Fibroblast of lung (primary cell): ENCODE measurements at regions not wholly inside any gene's neighbourhood (a gene's known extent, or its start where the extent isn't known, plus 50 kb on each side); places are given as distances from the start of the nearest gene placed in this dataset.

Experiments used
- DNase-seq, 2 donors: peaks; one replicate each; pipeline versions ENCODE4 v3.0.0 to v3.0.0-alpha.2; 2010; ENCODE audit warnings: low read depth in 2 of 2
- H2AFZ ChIP-seq: 2 replicates; pipeline ENCODE4 v1.5.1; 2012; ENCODE audit warnings: low read length, control low read depth, inconsistent platforms
- H3K27ac ChIP-seq: 2 replicates; pipeline ENCODE4 v1.5.1; 2011; ENCODE audit warnings: low read length, control low read depth; ENCODE audit not compliant: insufficient read depth
- H3K27me3 ChIP-seq: 2 replicates; pipeline ENCODE4 v1.5.1; 2011; ENCODE audit warnings: mild to moderate bottlenecking, low read length; ENCODE audit not compliant: control insufficient read depth, insufficient read depth
- H3K36me3 ChIP-seq: 2 replicates; pipeline ENCODE4 v1.5.1; 2011; ENCODE audit warnings: low read length; ENCODE audit not compliant: control insufficient read depth, insufficient read depth
- H3K4me1 ChIP-seq: 2 replicates; pipeline ENCODE4 v1.5.1; 2011; ENCODE audit warnings: low read length; ENCODE audit not compliant: control insufficient read depth, insufficient read depth; ENCODE audit errors: extremely low read depth
- H3K4me2 ChIP-seq: 2 replicates; pipeline ENCODE4 v1.5.1; 2011; ENCODE audit warnings: low read length, control low read depth; ENCODE audit not compliant: insufficient read depth; ENCODE audit errors: extremely low read depth
- H3K4me3 ChIP-seq, 4 experiments: fragments of 200-600 bp in 1 of 4; sonication (generic) in 1 of 4; replicated peaks in 1 of 4; 2 replicates each; pipeline ENCODE4 v1.5.1; 2011 to 2016; ENCODE audit warnings: low read length in 4 of 4, low read depth in 3 of 4, mild to moderate bottlenecking in 3 of 4, control low read depth in 2 of 4, inconsistent platforms in 1 of 4, mixed read lengths in 1 of 4; ENCODE audit not compliant: insufficient read depth in 1 of 4; ENCODE audit errors: control extremely low read depth in 1 of 4
- H3K79me2 ChIP-seq: 2 replicates; pipeline ENCODE4 v1.5.1; 2012; ENCODE audit warnings: mild to moderate bottlenecking, low read length, inconsistent platforms; ENCODE audit not compliant: control insufficient read depth, insufficient read depth
- H3K9ac ChIP-seq: 2 replicates; pipeline ENCODE4 v1.5.1; 2011; ENCODE audit warnings: mild to moderate bottlenecking, low read length, control low read depth; ENCODE audit not compliant: insufficient read depth
- H3K9me3 ChIP-seq: 2 replicates; pipeline ENCODE4 v1.5.1; 2012; ENCODE audit warnings: low read depth, low read length; ENCODE audit not compliant: control insufficient read depth, insufficient read depth
- H4K20me1 ChIP-seq: 2 replicates; pipeline ENCODE4 v1.5.1; 2011; ENCODE audit warnings: low read length; ENCODE audit not compliant: control insufficient read depth, insufficient read depth; ENCODE audit errors: extremely low read depth
- EZH2 ChIP-seq: IDR thresholded peaks from 2 replicates; pipeline ENCODE4 v1.5.1; 2012; ENCODE audit warnings: low read length, control low read depth, mild to moderate bottlenecking; ENCODE audit errors: missing control alignments
- TF ChIP-seq, protein P1 (sequence below), 2 donors: IDR thresholded peaks in 1 of 2; conservative IDR thresholded peaks in 1 of 2; 1 replicate in 1 of 2; 2 replicates in 1 of 2; pipeline ENCODE4 v1.5.1; 2011 to 2012; ENCODE audit warnings: low read length in 2 of 2, control low read depth in 1 of 2, inconsistent platforms in 1 of 2, low read depth in 1 of 2, mild to moderate bottlenecking in 1 of 2

DNA sequence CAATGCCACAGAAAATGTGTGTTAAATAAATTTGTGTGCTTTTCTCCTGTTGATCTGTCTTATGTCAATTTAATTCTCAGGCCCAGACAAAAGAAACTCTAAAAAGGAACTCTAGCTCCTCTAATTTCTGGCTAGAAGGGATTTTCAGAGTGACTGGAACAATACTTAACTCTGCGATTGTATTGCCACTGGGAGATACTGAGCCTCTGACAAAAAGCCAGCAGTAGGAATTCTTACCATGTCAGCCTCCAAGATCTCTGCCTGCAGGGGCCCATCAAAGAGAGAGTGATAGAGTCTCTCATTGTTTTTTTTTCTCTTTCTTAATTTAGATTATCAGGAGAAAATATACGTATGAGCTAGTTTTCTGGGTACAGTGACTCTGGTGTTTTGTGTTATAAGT is 1165.7 kb downstream of the BRINP3 start:
- Histone ChIP-seq H3K9ac (no peak overlapping the region), H2AFZ (no peak overlapping the region), H3K4me2 (no peak overlapping the region), H3K27me3 (no peaks in the 10 kb centered on the region), H3K4me3 (no peak overlapping the region), H3K4me1 (no peaks in the 10 kb centered on the region), H3K9me3 (no peaks in the 10 kb centered on the region), H3K79me2 (no peaks in the 10 kb centered on the region), H3K27ac (no peak overlapping the region), H3K36me3 (no peaks in the 10 kb centered on the region), H4K20me1 (no peaks in the 10 kb centered on the region)
- DNase-seq: no peak
- TF ChIP-seq, protein P1, sequence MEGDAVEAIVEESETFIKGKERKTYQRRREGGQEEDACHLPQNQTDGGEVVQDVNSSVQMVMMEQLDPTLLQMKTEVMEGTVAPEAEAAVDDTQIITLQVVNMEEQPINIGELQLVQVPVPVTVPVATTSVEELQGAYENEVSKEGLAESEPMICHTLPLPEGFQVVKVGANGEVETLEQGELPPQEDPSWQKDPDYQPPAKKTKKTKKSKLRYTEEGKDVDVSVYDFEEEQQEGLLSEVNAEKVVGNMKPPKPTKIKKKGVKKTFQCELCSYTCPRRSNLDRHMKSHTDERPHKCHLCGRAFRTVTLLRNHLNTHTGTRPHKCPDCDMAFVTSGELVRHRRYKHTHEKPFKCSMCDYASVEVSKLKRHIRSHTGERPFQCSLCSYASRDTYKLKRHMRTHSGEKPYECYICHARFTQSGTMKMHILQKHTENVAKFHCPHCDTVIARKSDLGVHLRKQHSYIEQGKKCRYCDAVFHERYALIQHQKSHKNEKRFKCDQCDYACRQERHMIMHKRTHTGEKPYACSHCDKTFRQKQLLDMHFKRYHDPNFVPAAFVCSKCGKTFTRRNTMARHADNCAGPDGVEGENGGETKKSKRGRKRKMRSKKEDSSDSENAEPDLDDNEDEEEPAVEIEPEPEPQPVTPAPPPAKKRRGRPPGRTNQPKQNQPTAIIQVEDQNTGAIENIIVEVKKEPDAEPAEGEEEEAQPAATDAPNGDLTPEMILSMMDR (conservative IDR thresholded peaks at IDR 0.05 in 1 of 2, IDR thresholded peaks at IDR 0.05 in 1 of 2; ENCODE audit: low read depth in 1 of 2, low read length in 2 of 2): no peak
- TF ChIP-seq EZH2: no peak

DNA sequence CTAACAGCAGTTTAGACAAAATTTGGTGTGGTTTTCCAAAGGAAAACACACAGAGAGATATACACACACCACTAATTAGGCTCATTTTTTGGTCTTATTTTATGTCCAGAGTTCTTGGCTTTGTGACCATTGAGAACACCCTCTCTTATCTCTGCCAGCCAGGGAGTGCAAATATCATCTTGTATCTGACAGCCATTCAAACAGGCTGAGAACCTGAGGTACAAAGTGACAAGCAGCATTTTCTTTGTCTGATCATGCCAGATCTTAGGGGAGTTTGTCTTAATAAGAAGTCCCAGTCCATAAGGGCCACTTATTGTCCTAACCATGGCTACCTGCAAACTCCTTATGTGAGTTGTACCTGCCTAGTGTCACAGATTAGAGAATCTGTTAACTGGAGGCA is 1165.2 kb downstream of the BRINP3 start:
- Histone ChIP-seq H3K4me2 (no peak overlapping the region), H3K79me2 (no peaks in the 10 kb centered on the region), H3K9me3 (no peaks in the 10 kb centered on the region), H3K9ac (no peak overlapping the region), H3K4me1 (no peaks in the 10 kb centered on the region), H2AFZ (no peak overlapping the region), H3K27ac (no peak overlapping the region), H3K27me3 (no peaks in the 10 kb centered on the region), H4K20me1 (no peaks in the 10 kb centered on the region), H3K4me3 (no peak overlapping the region), H3K36me3 (no peaks in the 10 kb centered on the region)
- no peak for TF ChIP-seq EZH2
- TF ChIP-seq, protein P1 (conservative IDR thresholded peaks at IDR 0.05 in 1 of 2, IDR thresholded peaks at IDR 0.05 in 1 of 2; ENCODE audit: low read depth in 1 of 2, low read length in 2 of 2): no peak
- no peak for DNase-seq

- Histone ChIP-seq H2AFZ (no peak overlapping the region), H3K4me3 (no peak overlapping the region), H3K4me1 (no peaks in the 10 kb centered on the region), H3K79me2 (no peaks in the 10 kb centered on the region), H3K27me3 (no peaks in the 10 kb centered on the region), H4K20me1 (no peaks in the 10 kb centered on the region), H3K36me3 (no peaks in the 10 kb centered on the region), H3K9me3 (no peaks in the 10 kb centered on the region), H3K9ac (no peak overlapping the region), H3K4me2 (no peak overlapping the region), H3K27ac (no peak overlapping the region)
- no peak for DNase-seq
- no peak for TF ChIP-seq EZH2
- TF ChIP-seq, protein P1 (conservative IDR thresholded peaks at IDR 0.05 in 1 of 2, IDR thresholded peaks at IDR 0.05 in 1 of 2; ENCODE audit: low read depth in 1 of 2, low read length in 2 of 2): no peak
These were observed 1164.2 kb downstream of the BRINP3 start for GRCh38 chr1:189313488-189313887.
